ENCODE measurements at regions not wholly inside any gene's neighbourhood (a gene's known extent, or its start where the extent isn't known, plus 50 kb on each side); places are given as distances from the start of the nearest gene placed in this dataset.

- no peak for TF ChIP-seq CTCF (IDR thresholded peaks at IDR 0.05; ENCODE audit: low read length)
- TF ChIP-seq EZH2 (optimal IDR thresholded peaks at IDR 0.05; ENCODE audit: low read depth, low read length): no peak
Observed at GRCh38 chr6:165227644-165228329, 81.6 kb downstream of the C6orf118 start.

Data from MM.1S (cell line).